PC-3 (cell line): ENCODE measurements at regions not wholly inside any gene's neighbourhood (a gene's known extent, or its start where the extent isn't known, plus 50 kb on each side); places are given as distances from the start of the nearest gene placed in this dataset.
A peak's percentile ranks its signal among the peaks of the same experiment; 100 is the strongest.

Source experiments
- ATAC-seq: fragments of 200-7000 bp; cut with Tn5 transposase; 2 replicates; pipeline ENCODE4 v1.9.1; 2020; ENCODE audit warnings: mild to moderate bottlenecking, moderate library complexity
- BruUV-seq: library from RNA; stranded (reverse); fragments of 400-500 nt; replicated peaks from 2 replicates; lab custom pipeline; 2021; lab: Mats Ljungman, UMichigan
- CTCF ChIA-PET: fragments of 300-600 bp; sonication (Branson Sonifier 250); formaldehyde crosslinking; loops from one replicate; lab custom pipeline; 2022; ENCODE audit warnings: antibody characterized with exemption; lab: Charles Lee
- POLR2A ChIA-PET: fragments of 300-600 bp; sonication (Branson Sonifier 250); formaldehyde crosslinking; loops from one replicate; lab custom pipeline; 2022; ENCODE audit warnings: antibody characterized with exemption; ENCODE audit not compliant: unreplicated experiment; lab: Charles Lee
- DNase-seq: peaks from one replicate; pipeline ENCODE4 v3.0.0-alpha.2; 2015
- H2AFZ ChIP-seq: fragments of 300-600 bp; sonication (generic); 2 replicates; pipeline ENCODE4 v1.6.0; 2016; ENCODE audit warnings: antibody characterized with exemption, low read length
- H3F3A ChIP-seq: fragments of 300-600 bp; sonication (generic); one replicate; pipeline ENCODE4 v1.6.0; 2017; ENCODE audit warnings: antibody characterized with exemption, low read length, control low read depth, mild to moderate bottlenecking; ENCODE audit not compliant: unreplicated experiment
- H3K27ac ChIP-seq: fragments of 300-600 bp; sonication (generic); 2 replicates; pipeline ENCODE4 v1.5.1; 2016; ENCODE audit warnings: mild to moderate bottlenecking, low read length
- H3K27me3 ChIP-seq: fragments of 300-600 bp; sonication (generic); 2 replicates; pipeline ENCODE4 v1.6.1; 2016; ENCODE audit warnings: low read length, mixed read lengths
- H3K36me3 ChIP-seq: fragments of 300-600 bp; sonication (generic); 2 replicates; pipeline ENCODE4 v1.6.1; 2016; ENCODE audit warnings: low read depth, mixed run types, low read length, mixed read lengths
- H3K4me1 ChIP-seq: fragments of 300-600 bp; sonication (generic); 2 replicates; pipeline ENCODE4 v1.5.1; 2016; ENCODE audit warnings: low read length; ENCODE audit not compliant: insufficient read depth
- H3K4me2 ChIP-seq: fragments of 300-600 bp; sonication (generic); 2 replicates; pipeline ENCODE4 v1.6.0; 2016; ENCODE audit warnings: low read length
- H3K4me3 ChIP-seq: fragments of 300-600 bp; sonication (generic); 2 replicates; pipeline ENCODE4 v1.5.1; 2016; ENCODE audit warnings: mild to moderate bottlenecking, low read length, mixed read lengths
- H3K79me2 ChIP-seq: fragments of 300-600 bp; sonication (generic); 2 replicates; pipeline ENCODE4 v1.6.1; 2017; ENCODE audit warnings: low read length, mixed read lengths
- H3K9ac ChIP-seq: fragments of 300-600 bp; sonication (generic); 2 replicates; pipeline ENCODE4 v1.6.0; 2016; ENCODE audit warnings: mild to moderate bottlenecking, low read length
- H3K9me2 ChIP-seq: fragments of 300-600 bp; sonication (generic); replicated peaks from 2 replicates; pipeline ENCODE4 v1.6.1; 2016; ENCODE audit warnings: mixed run types, low read length, mixed read lengths
- H3K9me3 ChIP-seq: fragments of 300-600 bp; sonication (generic); 2 replicates; pipeline ENCODE4 v1.6.1; 2016; ENCODE audit warnings: low read length, mixed read lengths
- H4K20me1 ChIP-seq: fragments of 300-600 bp; sonication (generic); 2 replicates; pipeline ENCODE4 v1.6.1; 2016; ENCODE audit warnings: low read length, mixed read lengths
- CTCF ChIP-seq: fragments of 300-600 bp; sonication (generic); conservative IDR thresholded peaks from 2 replicates; pipeline ENCODE4 v1.5.1; 2017; ENCODE audit warnings: antibody characterized with exemption, low read depth, mild to moderate bottlenecking, low read length
- EZH2 ChIP-seq: fragments of 300-600 bp; sonication (generic); IDR thresholded peaks from one replicate; pipeline ENCODE4 v1.6.1; 2017; ENCODE audit warnings: antibody characterized with exemption, mild to moderate bottlenecking, low read length; ENCODE audit not compliant: unreplicated experiment
- EZH2phosphoT487 ChIP-seq: fragments of 300-600 bp; sonication (generic); IDR thresholded peaks from 2 replicates; pipeline ENCODE4 v1.6.1; 2018; ENCODE audit warnings: mild to moderate bottlenecking, antibody characterized with exemption, low read length, borderline replicate concordance
- intact Hi-C: fragments of 100-400 bp; cut with micrococcal nuclease; formaldehyde crosslinking; loops from 2 replicates; pipeline ENCODE4 v1.9.0; 2023

GRCh38 chr1:209241487-209241886, 342.0 kb upstream of the CAMK1G start:
- no peaks in the 10 kb centered on the region for H3K27me3 ChIP-seq
- DNase-seq = no peak
- no peak overlapping the region for H2AFZ ChIP-seq
- ChIA-PET POLR2A (no interaction called here), CTCF (no interaction called here)
- no peaks in the 10 kb centered on the region for H3K9me2 ChIP-seq
- no peak overlapping the region for H3K9ac ChIP-seq
- no peaks in the 10 kb centered on the region for H3K9me3 ChIP-seq
- H3K79me2 ChIP-seq = no peaks in the 10 kb centered on the region
- H4K20me1 ChIP-seq = no peaks in the 10 kb centered on the region
- no peaks in the 10 kb centered on the region for H3F3A ChIP-seq
- H3K4me1 ChIP-seq = peaks cover 12% of the 10 kb centered on the region
- no peak overlapping the region for H3K27ac ChIP-seq
- no peak for ATAC-seq
- H3K4me2 ChIP-seq = no peak overlapping the region
- no TSS peak for BruUV-seq
- no peak overlapping the region for H3K4me3 ChIP-seq
- intact Hi-C loops = no loop called here
- TF ChIP-seq EZH2phosphoT487 (no peak), EZH2 (no peak), CTCF (no peak)
- H3K36me3 ChIP-seq = no peaks in the 10 kb centered on the region

- ChIA-PET POLR2A (interaction anchor here (0.6 kb wide), 1 partner anchor 52 kb away, joined by 6 read pairs; no protein-coding TSS in a partner anchor), CTCF (interaction anchor here (0.6 to 2.0 kb wide), 13 partner anchors 10 to 1284 kb away, joined by 3 to 35 read pairs (median 4); no protein-coding TSS in a partner anchor)
- Histone ChIP-seq H2AFZ (peak overlapping the region; percentile 74), H3K79me2 (no peaks in the 10 kb centered on the region), H4K20me1 (no peaks in the 10 kb centered on the region), H3K9me3 (no peaks in the 10 kb centered on the region), H3K27ac (no peak overlapping the region), H3K9ac (no peak overlapping the region), H3K27me3 (no peaks in the 10 kb centered on the region), H3F3A (no peaks in the 10 kb centered on the region), H3K4me2 (peak overlapping the region; percentile 53), H3K9me2 (no peaks in the 10 kb centered on the region), H3K36me3 (no peaks in the 10 kb centered on the region), H3K4me3 (no peak overlapping the region), H3K4me1 (peaks cover 44% of the 10 kb centered on the region)
- DNase-seq (peak; percentile 97), ATAC-seq (peak; percentile 58)
- no TSS peak for BruUV-seq
- intact Hi-C loops = loop anchor here (1.0 to 5.0 kb wide), 7 partner anchors 41 to 596 kb away; no protein-coding TSS in a partner anchor
- no peak for TF ChIP-seq EZH2phosphoT487
- peak; percentile 98 for TF ChIP-seq CTCF
- no peak for TF ChIP-seq EZH2
These were observed 334.8 kb upstream of the CAMK1G start for GRCh38 chr1:209248649-209249279.

DNA sequence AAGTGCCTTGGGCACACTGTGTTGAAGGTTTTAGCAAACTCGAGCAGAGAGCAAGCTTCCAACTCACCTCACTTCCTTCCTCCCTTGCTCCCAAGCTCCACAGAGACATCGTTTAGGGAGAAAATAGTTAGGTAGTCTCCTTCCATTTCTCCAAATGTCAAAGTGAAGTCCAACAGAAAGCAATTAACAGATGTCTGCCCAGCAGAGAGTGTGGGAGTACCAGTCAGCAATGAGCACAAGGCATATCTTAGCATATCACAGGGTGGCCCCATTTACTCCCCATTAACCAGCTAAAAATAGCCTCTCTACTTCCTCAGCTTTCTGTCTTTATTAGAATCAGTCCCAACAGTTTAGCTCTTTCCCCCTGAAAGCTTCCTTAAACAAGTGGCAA, 334.2 kb upstream of the CAMK1G start:
- CTCF ChIA-PET = interaction anchor here (0.6 to 2.0 kb wide), 10 partner anchors 10 to 1227 kb away, joined by 3 to 35 read pairs (median 4); no protein-coding TSS in a partner anchor
- Histone ChIP-seq H3K36me3 (no peaks in the 10 kb centered on the region), H3K27ac (no peak overlapping the region), H3K9me2 (no peaks in the 10 kb centered on the region), H3K9me3 (no peaks in the 10 kb centered on the region), H3K79me2 (no peaks in the 10 kb centered on the region), H3K9ac (no peak overlapping the region), H3K4me3 (no peak overlapping the region), H4K20me1 (no peaks in the 10 kb centered on the region), H3K27me3 (no peaks in the 10 kb centered on the region), H3K4me1 (peaks cover 44% of the 10 kb centered on the region), H3F3A (no peaks in the 10 kb centered on the region), H3K4me2 (peak overlapping the region; percentile 53), H2AFZ (peak overlapping the region; percentile 74)
- intact Hi-C loops = loop anchor here (5.0 kb wide), 2 partner anchors 172 to 318 kb away; no protein-coding TSS in a partner anchor
- ATAC-seq (no peak), DNase-seq (no peak)
- TF ChIP-seq EZH2 (no peak), CTCF (no peak), EZH2phosphoT487 (no peak)
- POLR2A ChIA-PET = no interaction called here
- no TSS peak for BruUV-seq
